Mesenchymal stem cell (in vitro differentiated cells and primary cell): ENCODE measurements at regions not wholly inside any gene's neighbourhood (a gene's known extent, or its start where the extent isn't known, plus 50 kb on each side); places are given as distances from the start of the nearest gene placed in this dataset.
A peak's percentile ranks its signal among the peaks of the same experiment; 100 is the strongest.

Experiments used
- DNase-seq: peaks from one replicate; pipeline ENCODE4 v3.0.0-alpha.2; 2013
- H2AFZ ChIP-seq: one replicate; pipeline ENCODE4 v1.6.1; 2013; ENCODE audit warnings: low read depth, mild to moderate bottlenecking, control low read depth, inconsistent platforms, low read length, moderate library complexity
- H2AK5ac ChIP-seq: 2 replicates; pipeline ENCODE4 v1.6.1; 2013; ENCODE audit warnings: low read length, moderate library complexity, mild to moderate bottlenecking, inconsistent platforms; ENCODE audit not compliant: severe bottlenecking
- H2BK120ac ChIP-seq: one replicate; pipeline ENCODE4 v1.6.1; 2013; ENCODE audit warnings: low read depth, mild to moderate bottlenecking, inconsistent platforms, low read length, moderate library complexity
- H2BK12ac ChIP-seq, 2 experiments: one replicate each; pipeline ENCODE4 v1.6.1; 2013; ENCODE audit warnings: inconsistent platforms in 2 of 2, low read length in 2 of 2, mild to moderate bottlenecking in 2 of 2, moderate library complexity in 2 of 2, control low read depth in 1 of 2
- H2BK15ac ChIP-seq: one replicate; pipeline ENCODE4 v1.6.1; 2013; ENCODE audit warnings: mild to moderate bottlenecking, low read depth, inconsistent platforms; ENCODE audit not compliant: poor library complexity, severe bottlenecking
- H2BK5ac ChIP-seq: 2 replicates; pipeline ENCODE4 v1.6.1; 2013; ENCODE audit warnings: low read depth, mild to moderate bottlenecking, low read length, control low read depth, inconsistent platforms; ENCODE audit not compliant: poor library complexity, severe bottlenecking
- H3K14ac ChIP-seq, 2 experiments: one replicate each; pipeline ENCODE4 v1.6.1; 2013; ENCODE audit warnings: inconsistent platforms in 2 of 2, low read length in 2 of 2, control low read depth in 1 of 2, mild to moderate bottlenecking in 1 of 2, moderate library complexity in 1 of 2
- H3K18ac ChIP-seq, 2 experiments: one replicate each; pipeline ENCODE4 v1.6.1; 2013; ENCODE audit warnings: inconsistent platforms in 2 of 2, low read length in 2 of 2, control low read depth in 1 of 2, low read depth in 1 of 2, mild to moderate bottlenecking in 1 of 2
- H3K23ac ChIP-seq, 2 experiments: one replicate each; pipeline ENCODE4 v1.6.1; 2013; ENCODE audit warnings: inconsistent platforms in 2 of 2, low read length in 2 of 2, mild to moderate bottlenecking in 2 of 2, moderate library complexity in 2 of 2, control low read depth in 1 of 2
- H3K27ac ChIP-seq: 2 replicates; pipeline ENCODE4 v1.5.1; 2013; ENCODE audit warnings: mild to moderate bottlenecking, moderate library complexity, low read length, control low read depth, inconsistent platforms; ENCODE audit not compliant: poor library complexity, severe bottlenecking
- H3K27me3 ChIP-seq, 2 experiments: 2 replicates each; pipeline versions ENCODE4 v1.6.1 to v1.7.0; 2013; ENCODE audit warnings: low read length in 2 of 2, mild to moderate bottlenecking in 2 of 2, moderate library complexity in 2 of 2, control low read depth in 1 of 2, inconsistent platforms in 1 of 2; ENCODE audit not compliant: control insufficient read depth in 1 of 2, insufficient read depth in 1 of 2
- H3K36me3 ChIP-seq, 2 experiments: 2 replicates each; pipeline versions ENCODE4 v1.6.1 to v1.7.0; 2013; ENCODE audit warnings: low read length in 2 of 2, control low read depth in 1 of 2, inconsistent platforms in 1 of 2, low read depth in 1 of 2, mild to moderate bottlenecking in 1 of 2; ENCODE audit not compliant: insufficient read depth in 2 of 2, control insufficient read depth in 1 of 2
- H3K4ac ChIP-seq, 2 experiments: one replicate each; pipeline ENCODE4 v1.6.1; 2013; ENCODE audit warnings: inconsistent platforms in 2 of 2, low read length in 2 of 2, mild to moderate bottlenecking in 2 of 2, moderate library complexity in 2 of 2, control low read depth in 1 of 2, low read depth in 1 of 2
- H3K4me1 ChIP-seq: 2 replicates; pipeline ENCODE4 v1.6.1; 2013; ENCODE audit warnings: low read depth, low read length, control low read depth; ENCODE audit not compliant: control insufficient read depth, insufficient read depth
- H3K4me2 ChIP-seq: 2 replicates; pipeline ENCODE4 v1.6.1; 2013; ENCODE audit warnings: low read length, mild to moderate bottlenecking, inconsistent platforms; ENCODE audit not compliant: poor library complexity, severe bottlenecking
- H3K4me3 ChIP-seq, 2 experiments: 2 replicates each; pipeline versions ENCODE4 v1.5.1 to v1.7.0; 2013; ENCODE audit warnings: low read length in 2 of 2, mild to moderate bottlenecking in 2 of 2, control low read depth in 1 of 2, low read depth in 1 of 2; ENCODE audit not compliant: insufficient read depth in 1 of 2
- H3K79me1 ChIP-seq: replicated peaks from 2 replicates; pipeline ENCODE4 v1.6.1; 2013; ENCODE audit warnings: mild to moderate bottlenecking, control low read depth, low read length, inconsistent platforms; ENCODE audit not compliant: poor library complexity, severe bottlenecking
- H3K9ac ChIP-seq: 2 replicates; pipeline ENCODE4 v1.7.0; 2013; ENCODE audit warnings: mild to moderate bottlenecking, low read length, moderate library complexity
- H3K9me3 ChIP-seq: 2 replicates; pipeline ENCODE4 v1.7.0; 2013; ENCODE audit warnings: mild to moderate bottlenecking, low read length; ENCODE audit not compliant: control insufficient read depth
- H4K8ac ChIP-seq: one replicate; pipeline ENCODE4 v1.6.1; 2013; ENCODE audit warnings: inconsistent platforms, mild to moderate bottlenecking, low read length, moderate library complexity
- H4K91ac ChIP-seq: one replicate; pipeline ENCODE4 v1.6.1; 2013; ENCODE audit warnings: mild to moderate bottlenecking, low read length, inconsistent platforms
- WGBS: methylation state at CpG from one replicate; pipeline ENCODE4 v1.1.7; 2013; ENCODE audit warnings: mixed read lengths; 5-methylcytosine and 5-hydroxymethylcytosine counted together

DNA sequence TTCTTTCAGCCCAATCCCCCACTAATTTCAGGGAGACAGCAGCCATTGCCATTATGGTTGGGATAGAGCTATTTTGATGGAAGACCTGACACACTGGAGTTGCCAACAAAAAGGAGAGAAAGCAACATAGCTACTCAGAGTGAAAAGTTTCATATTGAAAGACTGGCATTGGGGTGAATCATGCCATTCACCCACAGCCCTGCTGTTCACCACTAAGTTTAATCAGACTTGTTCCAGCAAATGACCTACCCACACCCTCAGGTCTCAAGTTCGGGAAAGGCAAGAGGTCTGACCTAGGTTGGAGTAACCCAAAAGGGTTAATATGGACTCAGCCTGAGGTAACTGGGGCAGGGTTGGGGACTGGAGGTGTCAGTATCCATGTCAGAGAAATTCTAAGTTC, 169.2 kb downstream of the PAWR start:
- H3K27ac ChIP-seq = no peak overlapping the region
- H3K4me2 ChIP-seq = no peak overlapping the region
- H3K4ac ChIP-seq = no peak overlapping the region
- H2AK5ac ChIP-seq = peak overlapping the region; percentile 46
- no peak overlapping the region for H2AFZ ChIP-seq
- no peak overlapping the region for H3K23ac ChIP-seq
- H2BK5ac ChIP-seq = no peak overlapping the region
- no peak overlapping the region for H3K14ac ChIP-seq
- no peak overlapping the region for H2BK12ac ChIP-seq
- H3K9ac ChIP-seq = no peak overlapping the region
- no peak overlapping the region for H4K91ac ChIP-seq
- H3K18ac ChIP-seq = no peak overlapping the region
- H3K79me1 ChIP-seq = peaks cover 6% of the 10 kb centered on the region
- no peaks in the 10 kb centered on the region for H3K36me3 ChIP-seq
- no peaks in the 10 kb centered on the region for H3K4me1 ChIP-seq
- no peak overlapping the region for H2BK120ac ChIP-seq
- no peak overlapping the region for H2BK15ac ChIP-seq
- H3K9me3 ChIP-seq = no peaks in the 10 kb centered on the region
- H3K27me3 ChIP-seq = no peaks in the 10 kb centered on the region
- no peak for DNase-seq
- no peak overlapping the region for H4K8ac ChIP-seq
- no peak overlapping the region for H3K4me3 ChIP-seq
- 100% methylated on average over 1 of the region's 1 CpG for WGBS

DNA sequence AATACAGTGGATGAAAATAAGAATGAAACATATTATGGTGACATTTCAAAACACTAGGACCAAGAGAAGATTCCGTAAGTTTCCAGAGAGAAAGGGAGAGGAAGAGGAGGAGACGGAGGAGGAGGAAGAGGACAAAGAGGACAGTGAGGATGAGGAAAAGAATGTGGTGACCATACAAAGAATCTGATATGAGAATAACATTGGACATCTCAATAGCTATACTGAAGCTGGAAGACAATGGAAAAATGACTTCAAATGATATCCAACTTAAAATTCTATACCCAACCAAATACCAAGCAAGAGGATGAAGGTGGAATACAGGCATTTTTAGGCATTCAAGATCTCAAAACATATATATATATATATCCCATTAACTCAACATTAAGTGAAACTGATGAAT, 173.4 kb downstream of the PAWR start:
- Histone ChIP-seq H2AK5ac (no peak overlapping the region), H3K27ac (no peak overlapping the region), H4K91ac (no peak overlapping the region), H3K36me3 (no peaks in the 10 kb centered on the region), H3K14ac (no peak overlapping the region), H3K4me2 (no peak overlapping the region), H2BK120ac (no peak overlapping the region), H3K79me1 (peaks cover under 1% of the 10 kb centered on the region), H2BK12ac (no peak overlapping the region), H4K8ac (no peak overlapping the region), H3K4ac (no peak overlapping the region), H3K4me1 (peaks cover 3% of the 10 kb centered on the region), H3K9ac (no peak overlapping the region), H3K27me3 (no peaks in the 10 kb centered on the region), H2AFZ (no peak overlapping the region), H3K9me3 (no peaks in the 10 kb centered on the region), H3K23ac (no peak overlapping the region), H3K18ac (no peak overlapping the region), H3K4me3 (no peak overlapping the region), H2BK5ac (no peak overlapping the region), H2BK15ac (no peak overlapping the region)
- 95% methylated on average over 2 of the region's 2 CpGs for WGBS
- no peak for DNase-seq

DNA sequence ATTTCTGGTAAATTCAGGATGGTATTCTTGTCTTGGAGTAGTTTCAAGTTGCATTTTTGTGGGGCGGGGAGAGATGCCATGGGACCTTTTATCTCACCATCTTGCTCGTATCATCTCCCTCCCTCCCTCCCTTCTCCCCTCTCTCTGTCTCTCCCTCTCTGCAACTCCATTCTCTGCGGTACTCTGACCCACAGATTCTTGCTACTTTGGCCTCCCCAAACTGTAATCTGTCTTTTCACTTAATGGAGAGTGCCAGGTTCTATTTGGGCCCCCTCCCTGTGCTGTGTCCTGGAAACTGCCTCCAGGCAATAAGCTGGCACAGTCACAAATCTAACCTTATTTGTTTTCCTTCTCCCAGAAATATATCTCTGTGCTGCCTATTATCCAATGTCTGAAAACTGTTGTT, 175.2 kb downstream of the PAWR start:
- Histone ChIP-seq H3K14ac (no peak overlapping the region), H3K4me2 (no peak overlapping the region), H2AFZ (no peak overlapping the region), H2AK5ac (no peak overlapping the region), H3K4me3 (no peak overlapping the region), H4K91ac (no peak overlapping the region), H3K79me1 (peaks cover 3% of the 10 kb centered on the region), H3K9me3 (no peaks in the 10 kb centered on the region), H2BK5ac (no peak overlapping the region), H3K27me3 (no peaks in the 10 kb centered on the region), H3K4me1 (peaks cover 7% of the 10 kb centered on the region), H3K18ac (no peak overlapping the region), H3K36me3 (no peaks in the 10 kb centered on the region), H4K8ac (no peak overlapping the region), H3K4ac (no peak overlapping the region), H2BK120ac (no peak overlapping the region), H2BK15ac (no peak overlapping the region), H3K23ac (no peak overlapping the region), H2BK12ac (no peak overlapping the region), H3K9ac (no peak overlapping the region), H3K27ac (no peak overlapping the region)
- 83% methylated on average over 3 of the region's 3 CpGs for WGBS
- DNase-seq = no peak

DNA sequence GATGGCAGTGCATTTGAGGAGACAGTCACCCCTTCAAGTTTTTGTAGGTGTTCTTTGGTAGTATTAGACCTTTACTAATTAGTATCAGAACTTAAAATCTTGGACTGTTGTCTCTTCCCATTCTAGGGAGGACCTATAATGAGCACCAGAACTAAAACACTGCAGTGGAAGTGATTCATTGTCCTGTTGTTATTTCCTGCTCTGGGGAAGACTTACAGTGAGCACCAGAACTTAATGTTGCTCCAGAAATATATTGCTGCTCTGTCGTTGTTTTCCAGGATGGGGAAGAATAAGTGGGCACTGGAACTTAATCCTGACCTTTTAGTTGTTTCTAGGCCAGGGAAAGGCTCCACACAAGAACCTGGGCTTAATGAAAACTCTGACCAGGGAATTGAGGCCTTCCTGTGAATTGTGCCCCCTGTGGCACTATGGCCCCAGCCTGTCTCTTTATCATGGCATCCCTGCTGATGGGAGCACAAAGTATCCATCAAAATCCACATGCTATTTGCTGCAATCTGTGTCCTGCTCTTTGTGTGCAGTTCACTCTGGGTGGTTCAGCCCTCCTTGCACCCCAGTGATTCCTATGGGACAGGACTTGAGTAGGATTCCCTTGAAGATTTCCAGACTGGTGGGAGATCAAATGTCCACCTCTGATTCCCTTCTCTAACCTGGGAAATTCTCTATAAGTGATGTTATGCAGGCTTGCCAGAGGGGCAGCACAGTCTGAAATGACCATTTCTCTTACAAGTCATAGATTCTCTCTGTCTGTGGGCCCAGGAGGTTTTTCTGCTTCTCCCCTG, 175.8 kb downstream of the PAWR start:
- Histone ChIP-seq H3K4ac (no peak overlapping the region), H3K4me2 (no peak overlapping the region), H3K36me3 (no peaks in the 10 kb centered on the region), H3K18ac (peak overlapping the region; percentile 34 to 52), H2BK5ac (no peak overlapping the region), H4K91ac (no peak overlapping the region), H4K8ac (peak overlapping the region; percentile 81), H2AK5ac (no peak overlapping the region), H2BK12ac (no peak overlapping the region), H3K27ac (peak overlapping the region; percentile 1), H3K4me3 (no peak overlapping the region), H2AFZ (no peak overlapping the region), H3K9ac (no peak overlapping the region), H3K4me1 (peaks cover 7% of the 10 kb centered on the region), H3K23ac (no peak overlapping the region), H3K79me1 (peaks cover 3% of the 10 kb centered on the region), H2BK15ac (no peak overlapping the region), H3K9me3 (no peaks in the 10 kb centered on the region), H2BK120ac (no peak overlapping the region), H3K14ac (no peak overlapping the region), H3K27me3 (no peaks in the 10 kb centered on the region)
- 71% methylated on average over 1 of the region's 1 CpG for WGBS
- peak; percentile 16 for DNase-seq
